ENCODE measurements at regions not wholly inside any gene's neighbourhood (a gene's known extent, or its start where the extent isn't known, plus 50 kb on each side); places are given as distances from the start of the nearest gene placed in this dataset.

- Histone ChIP-seq H3K9me3 (no peaks in the 10 kb centered on the region), H3K36me3 (no peaks in the 10 kb centered on the region), H3K27me3 (no peaks in the 10 kb centered on the region), H3K4me1 (no peaks in the 10 kb centered on the region), H3K27ac (replicated peaks in 1 of 4) (no peak overlapping the region), H3K4me3 (no peak overlapping the region)
- no peak for TF ChIP-seq POLR2A (IDR thresholded peaks at IDR 0.05; ENCODE audit: low read depth)
- TF ChIP-seq CTCF (IDR thresholded peaks at IDR 0.05): no peak
- no peak for TF ChIP-seq EP300 (IDR thresholded peaks at IDR 0.05)
- no peak for TF ChIP-seq POLR2AphosphoS5 (IDR thresholded peaks at IDR 0.05)
- 100% methylated on average over 1 of the region's 1 CpG for WGBS
- intact Hi-C loops (cut with DNase I): no loop called here
- no peak for DNase-seq (ENCODE audit: extremely low spot score)
These were observed 462.1 kb upstream of the ADAMTS9 start for GRCh38 chr3:65149877-65150276.

- no peaks in the 10 kb centered on the region for H3K27me3 ChIP-seq
- DNase-seq (ENCODE audit: extremely low spot score): no peak
- no peak overlapping the region for H3K27ac ChIP-seq (replicated peaks in 1 of 4)
- H3K9me3 ChIP-seq: no peaks in the 10 kb centered on the region
- no peaks in the 10 kb centered on the region for H3K36me3 ChIP-seq
- no peaks in the 10 kb centered on the region for H3K4me1 ChIP-seq
- intact Hi-C loops (cut with DNase I): no loop called here
- no peak for TF ChIP-seq POLR2A (IDR thresholded peaks at IDR 0.05; ENCODE audit: low read depth)
- no peak for TF ChIP-seq POLR2AphosphoS5 (IDR thresholded peaks at IDR 0.05)
- no peak for TF ChIP-seq CTCF (IDR thresholded peaks at IDR 0.05)
- TF ChIP-seq EP300 (IDR thresholded peaks at IDR 0.05): no peak
- no peak overlapping the region for H3K4me3 ChIP-seq
- WGBS: 51% methylated on average over 2 of the region's 2 CpGs
These were observed 460.9 kb upstream of the ADAMTS9 start for GRCh38 chr3:65148687-65149086.

GRCh38 chr3:65146179-65146578 lies 458.4 kb upstream of the ADAMTS9 start:
- H3K4me1 ChIP-seq: no peaks in the 10 kb centered on the region
- no peak overlapping the region for H3K27ac ChIP-seq (replicated peaks in 1 of 4)
- H3K9me3 ChIP-seq: no peaks in the 10 kb centered on the region
- no peak overlapping the region for H3K4me3 ChIP-seq
- DNase-seq (ENCODE audit: extremely low spot score): no peak
- 65% methylated on average over 3 of the region's 3 CpGs for WGBS
- intact Hi-C loops (cut with DNase I): no loop called here
- no peaks in the 10 kb centered on the region for H3K36me3 ChIP-seq
- TF ChIP-seq POLR2AphosphoS5 (IDR thresholded peaks at IDR 0.05) (no peak), POLR2A (IDR thresholded peaks at IDR 0.05; ENCODE audit: low read depth) (no peak), CTCF (IDR thresholded peaks at IDR 0.05) (no peak), EP300 (IDR thresholded peaks at IDR 0.05) (no peak)
- H3K27me3 ChIP-seq: no peaks in the 10 kb centered on the region

- Histone ChIP-seq H3K9me3 (no peaks in the 10 kb centered on the region), H3K4me1 (no peaks in the 10 kb centered on the region), H3K27me3 (no peaks in the 10 kb centered on the region), H3K27ac (replicated peaks in 1 of 4) (no peak overlapping the region), H3K36me3 (no peaks in the 10 kb centered on the region), H3K4me3 (no peak overlapping the region)
- TF ChIP-seq POLR2A (IDR thresholded peaks at IDR 0.05; ENCODE audit: low read depth): no peak
- no peak for DNase-seq (ENCODE audit: extremely low spot score)
- intact Hi-C loops (cut with DNase I): no loop called here
- WGBS: 100% methylated on average over 1 of the region's 1 CpG
These were observed 457.9 kb upstream of the ADAMTS9 start for GRCh38 chr3:65145680-65146079.

- intact Hi-C loops (cut with DNase I): no loop called here
- Histone ChIP-seq H3K27me3 (no peaks in the 10 kb centered on the region), H3K4me1 (no peaks in the 10 kb centered on the region), H3K27ac (replicated peaks in 1 of 4) (no peak overlapping the region), H3K36me3 (no peaks in the 10 kb centered on the region), H3K9me3 (no peaks in the 10 kb centered on the region), H3K4me3 (no peak overlapping the region)
- DNase-seq (ENCODE audit: extremely low spot score): no peak
- no peak for TF ChIP-seq CTCF (IDR thresholded peaks at IDR 0.05)
- no peak for TF ChIP-seq POLR2AphosphoS5 (IDR thresholded peaks at IDR 0.05)
- no peak for TF ChIP-seq POLR2A (IDR thresholded peaks at IDR 0.05; ENCODE audit: low read depth)
- TF ChIP-seq EP300 (IDR thresholded peaks at IDR 0.05): no peak
These were observed 457.1 kb upstream of the ADAMTS9 start for GRCh38 chr3:65144791-65145351.
